ENCODE measurements at regions not wholly inside any gene's neighbourhood (a gene's known extent, or its start where the extent isn't known, plus 50 kb on each side); places are given as distances from the start of the nearest gene placed in this dataset.

DNA sequence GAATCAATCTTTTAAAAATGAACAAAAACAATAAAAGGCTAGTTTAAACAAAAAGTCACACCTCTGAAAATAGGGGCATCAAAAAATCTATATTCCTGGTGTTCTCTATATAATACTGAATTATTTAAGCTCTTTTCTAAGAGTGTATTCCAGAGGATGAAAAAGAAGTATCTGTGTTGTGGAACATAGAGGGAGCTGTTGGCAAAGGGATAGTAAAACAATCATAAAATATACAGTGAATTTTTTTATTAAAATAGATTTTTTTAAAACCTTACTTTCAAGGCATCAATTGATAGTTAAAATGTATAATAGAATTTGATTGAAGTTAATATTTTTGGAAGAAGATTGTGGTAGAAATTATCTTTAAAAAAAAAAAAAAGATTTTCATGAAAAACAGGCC, 1409.1 kb upstream of the CELF2 start (continued):
- TF ChIP-seq, protein P1, sequence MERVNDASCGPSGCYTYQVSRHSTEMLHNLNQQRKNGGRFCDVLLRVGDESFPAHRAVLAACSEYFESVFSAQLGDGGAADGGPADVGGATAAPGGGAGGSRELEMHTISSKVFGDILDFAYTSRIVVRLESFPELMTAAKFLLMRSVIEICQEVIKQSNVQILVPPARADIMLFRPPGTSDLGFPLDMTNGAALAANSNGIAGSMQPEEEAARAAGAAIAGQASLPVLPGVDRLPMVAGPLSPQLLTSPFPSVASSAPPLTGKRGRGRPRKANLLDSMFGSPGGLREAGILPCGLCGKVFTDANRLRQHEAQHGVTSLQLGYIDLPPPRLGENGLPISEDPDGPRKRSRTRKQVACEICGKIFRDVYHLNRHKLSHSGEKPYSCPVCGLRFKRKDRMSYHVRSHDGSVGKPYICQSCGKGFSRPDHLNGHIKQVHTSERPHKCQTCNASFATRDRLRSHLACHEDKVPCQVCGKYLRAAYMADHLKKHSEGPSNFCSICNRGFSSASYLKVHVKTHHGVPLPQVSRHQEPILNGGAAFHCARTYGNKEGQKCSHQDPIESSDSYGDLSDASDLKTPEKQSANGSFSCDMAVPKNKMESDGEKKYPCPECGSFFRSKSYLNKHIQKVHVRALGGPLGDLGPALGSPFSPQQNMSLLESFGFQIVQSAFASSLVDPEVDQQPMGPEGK (CRISPR knock-in tag; IDR thresholded peaks at IDR 0.05; ENCODE audit: borderline replicate concordance): no peak
- TF ChIP-seq GLIS3 (CRISPR knock-in tag; IDR thresholded peaks at IDR 0.05): no peak
- TF ChIP-seq, protein P2, sequence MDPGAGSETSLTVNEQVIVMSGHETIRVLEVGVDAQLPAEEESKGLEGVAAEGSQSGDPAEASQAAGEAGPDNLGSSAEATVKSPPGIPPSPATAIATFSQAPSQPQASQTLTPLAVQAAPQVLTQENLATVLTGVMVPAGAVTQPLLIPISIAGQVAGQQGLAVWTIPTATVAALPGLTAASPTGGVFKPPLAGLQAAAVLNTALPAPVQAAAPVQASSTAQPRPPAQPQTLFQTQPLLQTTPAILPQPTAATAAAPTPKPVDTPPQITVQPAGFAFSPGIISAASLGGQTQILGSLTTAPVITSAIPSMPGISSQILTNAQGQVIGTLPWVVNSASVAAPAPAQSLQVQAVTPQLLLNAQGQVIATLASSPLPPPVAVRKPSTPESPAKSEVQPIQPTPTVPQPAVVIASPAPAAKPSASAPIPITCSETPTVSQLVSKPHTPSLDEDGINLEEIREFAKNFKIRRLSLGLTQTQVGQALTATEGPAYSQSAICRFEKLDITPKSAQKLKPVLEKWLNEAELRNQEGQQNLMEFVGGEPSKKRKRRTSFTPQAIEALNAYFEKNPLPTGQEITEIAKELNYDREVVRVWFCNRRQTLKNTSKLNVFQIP (CRISPR knock-in tag; IDR thresholded peaks at IDR 0.05; ENCODE audit: borderline replicate concordance, low read depth): no peak

DNA sequence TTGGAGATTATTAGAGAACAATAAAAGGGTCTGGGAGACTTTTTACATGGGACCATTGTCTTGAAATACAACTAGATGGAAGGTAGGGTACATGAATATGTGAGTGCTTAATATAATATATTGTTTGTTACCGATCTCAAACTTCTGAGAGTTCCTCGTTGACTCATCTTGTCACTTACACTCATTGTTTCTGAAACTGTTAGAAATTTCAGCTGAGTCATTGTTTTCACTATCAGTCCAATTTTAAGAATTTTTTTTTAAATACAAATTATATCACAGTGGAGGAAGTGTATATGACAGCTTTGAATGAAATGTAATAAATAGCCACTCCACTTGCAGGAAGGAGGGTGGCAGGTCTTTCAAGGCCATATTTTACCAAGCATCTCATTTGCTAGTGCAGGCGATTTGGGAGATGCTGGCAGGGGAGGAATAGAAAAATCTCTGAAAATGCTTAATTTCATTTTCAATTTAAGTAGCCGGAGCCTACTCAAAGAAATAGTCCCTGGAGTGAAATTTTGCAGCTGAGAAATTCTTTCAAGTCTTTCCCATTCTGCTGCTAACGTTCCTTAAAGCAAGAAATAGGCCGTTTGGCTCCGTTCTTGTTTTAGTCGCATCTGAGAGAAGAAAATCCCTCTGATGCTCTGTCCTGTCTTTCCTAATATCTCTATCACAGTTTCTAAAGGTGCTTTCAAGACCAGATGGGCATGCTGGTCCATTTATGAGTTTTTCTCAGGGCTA, 1404.2 kb upstream of the CELF2 start:
- TF ChIP-seq TCF4 (CRISPR knock-in tag; IDR thresholded peaks at IDR 0.05; ENCODE audit: borderline replicate concordance) (no peak), BACH2 (CRISPR knock-in tag; IDR thresholded peaks at IDR 0.05; ENCODE audit: borderline replicate concordance) (no peak), ZFP3 (CRISPR knock-in tag; IDR thresholded peaks at IDR 0.05) (no peak), OSR1 (CRISPR knock-in tag; IDR thresholded peaks at IDR 0.05) (no peak)
- TF ChIP-seq, protein P3, sequence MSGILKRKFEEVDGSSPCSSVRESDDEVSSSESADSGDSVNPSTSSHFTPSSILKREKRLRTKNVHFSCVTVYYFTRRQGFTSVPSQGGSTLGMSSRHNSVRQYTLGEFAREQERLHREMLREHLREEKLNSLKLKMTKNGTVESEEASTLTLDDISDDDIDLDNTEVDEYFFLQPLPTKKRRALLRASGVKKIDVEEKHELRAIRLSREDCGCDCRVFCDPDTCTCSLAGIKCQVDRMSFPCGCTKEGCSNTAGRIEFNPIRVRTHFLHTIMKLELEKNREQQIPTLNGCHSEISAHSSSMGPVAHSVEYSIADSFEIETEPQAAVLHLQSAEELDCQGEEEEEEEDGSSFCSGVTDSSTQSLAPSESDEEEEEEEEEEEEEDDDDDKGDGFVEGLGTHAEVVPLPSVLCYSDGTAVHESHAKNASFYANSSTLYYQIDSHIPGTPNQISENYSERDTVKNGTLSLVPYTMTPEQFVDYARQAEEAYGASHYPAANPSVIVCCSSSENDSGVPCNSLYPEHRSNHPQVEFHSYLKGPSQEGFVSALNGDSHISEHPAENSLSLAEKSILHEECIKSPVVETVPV (CRISPR knock-in tag; IDR thresholded peaks at IDR 0.05): no peak
- no peak for ATAC-seq

DNA sequence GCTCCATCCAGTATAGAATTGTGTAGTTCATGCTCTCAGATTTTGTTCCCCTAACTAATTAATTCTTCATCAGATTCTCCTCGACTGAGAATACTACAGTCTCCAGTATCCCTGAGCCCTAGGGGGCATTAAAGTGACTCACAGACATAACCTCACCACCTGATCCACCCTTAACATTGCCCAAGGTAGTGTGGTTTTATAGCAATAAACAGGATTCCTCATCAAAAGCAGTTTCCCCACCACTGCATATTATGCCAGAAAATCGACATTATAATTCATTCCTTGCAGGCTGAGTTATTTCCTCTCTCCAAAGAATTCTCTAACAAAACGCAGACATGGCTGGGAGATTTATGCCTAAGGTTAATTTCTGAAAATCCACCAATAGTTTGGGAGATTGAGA, 1402.5 kb upstream of the CELF2 start:
- TF ChIP-seq GLIS3 (CRISPR knock-in tag; IDR thresholded peaks at IDR 0.05) (no peak), OSR1 (CRISPR knock-in tag; IDR thresholded peaks at IDR 0.05) (no peak), ISL1 (CRISPR knock-in tag; IDR thresholded peaks at IDR 0.05) (no peak), BACH2 (CRISPR knock-in tag; IDR thresholded peaks at IDR 0.05; ENCODE audit: borderline replicate concordance) (no peak), ESRRG (CRISPR knock-in tag; IDR thresholded peaks at IDR 0.05) (no peak), CSDC2 (CRISPR knock-in tag; IDR thresholded peaks at IDR 0.05) (no peak), RARB (CRISPR knock-in tag; IDR thresholded peaks at IDR 0.05) (no peak), SNAI2 (CRISPR knock-in tag; IDR thresholded peaks at IDR 0.05) (no peak), TOX (CRISPR knock-in tag; IDR thresholded peaks at IDR 0.05; ENCODE audit: borderline replicate concordance) (no peak), ZNF70 (CRISPR knock-in tag; IDR thresholded peaks at IDR 0.05) (no peak), ARNTL (CRISPR knock-in tag; IDR thresholded peaks at IDR 0.05; ENCODE audit: borderline replicate concordance, low read depth) (no peak), TCF4 (CRISPR knock-in tag; IDR thresholded peaks at IDR 0.05; ENCODE audit: borderline replicate concordance) (no peak)
- TF ChIP-seq, protein P1 (CRISPR knock-in tag; IDR thresholded peaks at IDR 0.05; ENCODE audit: borderline replicate concordance): no peak
- TF ChIP-seq, protein P3 (CRISPR knock-in tag; IDR thresholded peaks at IDR 0.05): no peak
- TF ChIP-seq, protein P2 (CRISPR knock-in tag; IDR thresholded peaks at IDR 0.05; ENCODE audit: borderline replicate concordance, low read depth): no peak
- TF ChIP-seq, protein P4, sequence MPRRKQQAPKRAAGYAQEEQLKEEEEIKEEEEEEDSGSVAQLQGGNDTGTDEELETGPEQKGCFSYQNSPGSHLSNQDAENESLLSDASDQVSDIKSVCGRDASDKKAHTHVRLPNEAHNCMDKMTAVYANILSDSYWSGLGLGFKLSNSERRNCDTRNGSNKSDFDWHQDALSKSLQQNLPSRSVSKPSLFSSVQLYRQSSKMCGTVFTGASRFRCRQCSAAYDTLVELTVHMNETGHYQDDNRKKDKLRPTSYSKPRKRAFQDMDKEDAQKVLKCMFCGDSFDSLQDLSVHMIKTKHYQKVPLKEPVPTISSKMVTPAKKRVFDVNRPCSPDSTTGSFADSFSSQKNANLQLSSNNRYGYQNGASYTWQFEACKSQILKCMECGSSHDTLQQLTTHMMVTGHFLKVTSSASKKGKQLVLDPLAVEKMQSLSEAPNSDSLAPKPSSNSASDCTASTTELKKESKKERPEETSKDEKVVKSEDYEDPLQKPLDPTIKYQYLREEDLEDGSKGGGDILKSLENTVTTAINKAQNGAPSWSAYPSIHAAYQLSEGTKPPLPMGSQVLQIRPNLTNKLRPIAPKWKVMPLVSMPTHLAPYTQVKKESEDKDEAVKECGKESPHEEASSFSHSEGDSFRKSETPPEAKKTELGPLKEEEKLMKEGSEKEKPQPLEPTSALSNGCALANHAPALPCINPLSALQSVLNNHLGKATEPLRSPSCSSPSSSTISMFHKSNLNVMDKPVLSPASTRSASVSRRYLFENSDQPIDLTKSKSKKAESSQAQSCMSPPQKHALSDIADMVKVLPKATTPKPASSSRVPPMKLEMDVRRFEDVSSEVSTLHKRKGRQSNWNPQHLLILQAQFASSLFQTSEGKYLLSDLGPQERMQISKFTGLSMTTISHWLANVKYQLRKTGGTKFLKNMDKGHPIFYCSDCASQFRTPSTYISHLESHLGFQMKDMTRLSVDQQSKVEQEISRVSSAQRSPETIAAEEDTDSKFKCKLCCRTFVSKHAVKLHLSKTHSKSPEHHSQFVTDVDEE (CRISPR knock-in tag; IDR thresholded peaks at IDR 0.05): no peak
- TF ChIP-seq, protein P5, sequence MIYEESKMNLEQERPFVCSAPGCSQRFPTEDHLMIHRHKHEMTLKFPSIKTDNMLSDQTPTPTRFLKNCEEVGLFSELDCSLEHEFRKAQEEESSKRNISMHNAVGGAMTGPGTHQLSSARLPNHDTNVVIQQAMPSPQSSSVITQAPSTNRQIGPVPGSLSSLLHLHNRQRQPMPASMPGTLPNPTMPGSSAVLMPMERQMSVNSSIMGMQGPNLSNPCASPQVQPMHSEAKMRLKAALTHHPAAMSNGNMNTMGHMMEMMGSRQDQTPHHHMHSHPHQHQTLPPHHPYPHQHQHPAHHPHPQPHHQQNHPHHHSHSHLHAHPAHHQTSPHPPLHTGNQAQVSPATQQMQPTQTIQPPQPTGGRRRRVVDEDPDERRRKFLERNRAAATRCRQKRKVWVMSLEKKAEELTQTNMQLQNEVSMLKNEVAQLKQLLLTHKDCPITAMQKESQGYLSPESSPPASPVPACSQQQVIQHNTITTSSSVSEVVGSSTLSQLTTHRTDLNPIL (CRISPR knock-in tag; IDR thresholded peaks at IDR 0.05; ENCODE audit: low read depth): no peak
- ATAC-seq: no peak
